ENCODE measurements at regions not wholly inside any gene's neighbourhood (a gene's known extent, or its start where the extent isn't known, plus 50 kb on each side); places are given as distances from the start of the nearest gene placed in this dataset.
A peak's percentile ranks its signal among the peaks of the same experiment; 100 is the strongest.

GRCh38 chr5:74342182-74342581 lies 298.3 kb downstream of the ENC1 start:
- no peak overlapping the region for H3K4me3 ChIP-seq (ENCODE audit: low read depth, low read length)
- no peak for TF ChIP-seq CTCF (IDR thresholded peaks at IDR 0.05; ENCODE audit: borderline replicate concordance, insufficient read depth, low read depth, low read length)

GRCh38 chr5:74341221-74341620 lies 299.3 kb downstream of the ENC1 start:
- H3K4me3 ChIP-seq (ENCODE audit: low read depth, low read length) = no peak overlapping the region
- TF ChIP-seq CTCF (IDR thresholded peaks at IDR 0.05; ENCODE audit: borderline replicate concordance, insufficient read depth, low read depth, low read length) = no peak

GRCh38 chr5:74340476-74340875 lies 300.1 kb downstream of the ENC1 start:
- no peak overlapping the region for H3K4me3 ChIP-seq (ENCODE audit: low read depth, low read length)
- no peak for TF ChIP-seq CTCF (IDR thresholded peaks at IDR 0.05; ENCODE audit: borderline replicate concordance, insufficient read depth, low read depth, low read length)

GRCh38 chr5:74337984-74338310 lies 302.6 kb downstream of the ENC1 start:
- TF ChIP-seq CTCF (IDR thresholded peaks at IDR 0.05; ENCODE audit: borderline replicate concordance, insufficient read depth, low read depth, low read length) = no peak
- H3K4me3 ChIP-seq (ENCODE audit: low read depth, low read length) = no peak overlapping the region

- no peak for TF ChIP-seq CTCF (IDR thresholded peaks at IDR 0.05; ENCODE audit: borderline replicate concordance, insufficient read depth, low read depth, low read length)
- no peak overlapping the region for H3K4me3 ChIP-seq (ENCODE audit: low read depth, low read length)
Observed at GRCh38 chr5:74337254-74337983, 303.1 kb downstream of the ENC1 start.

GRCh38 chr5:74336297-74336696 lies 304.2 kb downstream of the ENC1 start:
- no peak overlapping the region for H3K4me3 ChIP-seq (ENCODE audit: low read depth, low read length)
- 0 out of 2 replicates have a peak, but pooled peaks have one; percentile 18 for TF ChIP-seq CTCF (IDR thresholded peaks at IDR 0.05; ENCODE audit: borderline replicate concordance, insufficient read depth, low read depth, low read length)

GRCh38 chr5:74334762-74335384 lies 305.7 kb downstream of the ENC1 start:
- no peak overlapping the region for H3K4me3 ChIP-seq (ENCODE audit: low read depth, low read length)
- no peak for TF ChIP-seq CTCF (IDR thresholded peaks at IDR 0.05; ENCODE audit: borderline replicate concordance, insufficient read depth, low read depth, low read length)
